SK-N-DZ (cell line): ENCODE measurements at regions not wholly inside any gene's neighbourhood (a gene's known extent, or its start where the extent isn't known, plus 50 kb on each side); places are given as distances from the start of the nearest gene placed in this dataset.
"Not testable (repeated sequence)": the region's sequence is repeated elsewhere in the genome, so short reads cannot be mapped to it uniquely, and the experiment has no call there.

Experiments used
- DNase-seq: peaks from one replicate; pipeline ENCODE4 v3.0.0-alpha.2; 2015; ENCODE audit warnings: low spot score

- DNase-seq, result no peak
Observed at GRCh38 chr2:16763493-16763899, 97.9 kb upstream of the CYRIA start.

- DNase-seq, result no peak
Observed at GRCh38 chr2:16763056-16763455, 97.4 kb upstream of the CYRIA start.

- DNase-seq, result no peak
Observed at GRCh38 chr2:16760426-16760825, 94.8 kb upstream of the CYRIA start.

GRCh38 chr2:16756831-16757644, 91.4 kb upstream of the CYRIA start:
- DNase-seq, result peak; percentile 75

- DNase-seq, result no peak
Observed at GRCh38 chr2:16755442-16755841, 89.8 kb upstream of the CYRIA start.

- not testable (repeated sequence) for DNase-seq
Observed at GRCh38 chr2:16753025-16753424, 87.4 kb upstream of the CYRIA start.

GRCh38 chr2:16750925-16751214, 85.2 kb upstream of the CYRIA start:
- not testable (repeated sequence) for DNase-seq

- no peak for DNase-seq
Observed at GRCh38 chr2:16750175-16750924, 84.7 kb upstream of the CYRIA start.

GRCh38 chr2:16748511-16749266, 83.1 kb upstream of the CYRIA start:
- DNase-seq, result not testable (repeated sequence)

- DNase-seq, result no peak
Observed at GRCh38 chr2:16747689-16748088, 82.1 kb upstream of the CYRIA start.

GRCh38 chr2:16747257-16747656, 81.6 kb upstream of the CYRIA start:
- DNase-seq, result no peak

- no peak for DNase-seq
Observed at GRCh38 chr2:16746833-16747232, 81.2 kb upstream of the CYRIA start.

GRCh38 chr2:16746329-16746728, 80.7 kb upstream of the CYRIA start:
- no peak for DNase-seq

- DNase-seq, result no peak
Observed at GRCh38 chr2:16745466-16745865, 79.8 kb upstream of the CYRIA start.

- no peak for DNase-seq
Observed at GRCh38 chr2:16744521-16744920, 78.9 kb upstream of the CYRIA start.

GRCh38 chr2:16742026-16742425, 76.4 kb upstream of the CYRIA start:
- DNase-seq, result no peak

GRCh38 chr2:16741498-16741897, 75.9 kb upstream of the CYRIA start:
- DNase-seq, result no peak

GRCh38 chr2:16739778-16740581, 74.3 kb upstream of the CYRIA start:
- no peak for DNase-seq

- DNase-seq, result no peak
Observed at GRCh38 chr2:16738361-16739225, 73.0 kb upstream of the CYRIA start.

- no peak for DNase-seq
Observed at GRCh38 chr2:16737812-16738211, 72.2 kb upstream of the CYRIA start.

- DNase-seq, result no peak
Observed at GRCh38 chr2:16736633-16737032, 71.0 kb upstream of the CYRIA start.
